Epidermal melanocyte (primary cell): ENCODE measurements at regions not wholly inside any gene's neighbourhood (a gene's known extent, or its start where the extent isn't known, plus 50 kb on each side); places are given as distances from the start of the nearest gene placed in this dataset.
"Not testable (repeated sequence)": the region's sequence is repeated elsewhere in the genome, so short reads cannot be mapped to it uniquely, and the experiment has no call there.

Experiments
- DNase-seq: peaks from one replicate; pipeline ENCODE4 v3.0.0; 2011; ENCODE audit warnings: low spot score; ENCODE audit not compliant: insufficient read length

GRCh38 chr1:95518310-95518709 lies 284.3 kb downstream of the RWDD3 start:
- DNase-seq = no peak

- no peak for DNase-seq
These were observed 286.4 kb downstream of the RWDD3 start for GRCh38 chr1:95520390-95520789.

DNA sequence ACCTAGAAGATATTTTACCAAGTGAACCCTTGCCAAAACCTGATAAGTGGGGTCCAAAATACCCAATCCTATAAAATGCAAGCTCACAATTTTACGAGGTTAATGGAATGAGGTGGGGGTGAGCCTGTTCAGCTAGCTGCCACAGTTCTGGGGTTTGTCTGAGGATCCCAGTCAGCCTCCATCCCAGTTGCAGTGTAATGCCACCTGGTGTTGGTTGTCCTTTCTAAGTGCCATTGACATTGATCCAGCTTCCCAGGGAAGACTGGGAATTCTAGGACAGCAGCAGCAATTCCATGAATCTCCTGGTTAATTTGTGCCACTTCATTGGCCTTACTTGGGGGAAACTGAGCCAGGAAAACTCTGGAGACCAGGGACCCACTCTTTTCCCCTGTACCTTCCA lies 298.3 kb downstream of the RWDD3 start:
- DNase-seq = no peak

DNA sequence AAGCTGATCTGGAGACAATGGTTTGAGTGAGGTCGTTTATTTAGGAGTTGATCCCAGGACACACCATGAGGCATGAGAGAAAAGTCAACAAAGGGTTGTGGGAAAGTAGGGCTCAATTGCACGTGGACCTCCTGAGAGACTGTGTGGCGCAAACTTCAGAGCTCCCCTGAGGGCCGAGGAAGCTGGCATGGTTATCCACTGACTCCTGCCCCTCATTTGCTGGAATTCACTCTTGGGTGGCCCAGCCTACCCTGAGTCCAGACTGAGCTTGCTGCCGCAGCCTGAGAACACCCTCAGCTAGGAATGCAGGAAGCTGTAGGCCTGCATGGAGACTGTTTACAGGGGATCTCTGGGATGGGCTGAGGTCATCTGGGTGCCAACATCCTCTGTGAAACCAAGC lies 301.0 kb downstream of the RWDD3 start:
- DNase-seq = no peak

DNA sequence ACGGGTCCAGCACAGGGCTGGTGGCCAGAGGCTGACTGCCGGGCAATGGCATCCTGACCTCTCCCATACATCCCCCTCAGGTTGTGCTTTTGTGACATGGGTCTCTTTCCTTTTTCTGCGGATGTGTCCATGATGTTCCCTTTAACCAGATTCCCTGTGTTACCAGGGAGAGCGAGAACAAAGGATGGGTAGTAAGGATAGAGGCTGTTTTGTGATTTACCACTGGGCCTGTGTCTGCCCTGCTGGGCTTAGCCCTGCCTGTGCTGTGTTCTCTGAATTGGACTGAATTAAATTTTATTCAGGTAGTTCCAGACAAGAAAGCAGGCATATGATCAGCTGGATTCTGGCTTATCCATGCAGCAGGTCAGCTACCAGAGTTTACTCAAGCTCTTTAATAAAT lies 301.6 kb downstream of the RWDD3 start:
- DNase-seq = no peak

- DNase-seq = no peak
These were observed 302.5 kb downstream of the RWDD3 start for GRCh38 chr1:95536501-95536900.

DNA sequence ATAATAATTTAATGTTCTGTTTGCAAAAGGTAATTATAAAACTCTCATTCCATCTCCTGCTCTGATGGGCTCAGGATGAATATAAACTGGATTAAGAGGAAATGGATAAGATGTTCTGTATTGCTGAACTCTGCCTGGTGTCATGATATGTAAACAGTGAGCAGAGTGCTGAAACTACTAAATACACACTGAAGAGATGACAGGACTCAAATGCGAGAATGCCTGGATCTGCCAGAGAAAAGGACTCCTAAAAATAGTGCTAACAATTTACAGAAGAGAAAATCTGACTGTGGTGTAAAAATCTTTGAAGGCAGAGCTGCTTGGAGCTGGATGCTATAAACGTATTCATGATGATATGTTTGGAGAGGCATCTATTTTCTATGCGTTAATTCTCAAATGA lies 303.2 kb downstream of the RWDD3 start:
- DNase-seq = no peak

DNA sequence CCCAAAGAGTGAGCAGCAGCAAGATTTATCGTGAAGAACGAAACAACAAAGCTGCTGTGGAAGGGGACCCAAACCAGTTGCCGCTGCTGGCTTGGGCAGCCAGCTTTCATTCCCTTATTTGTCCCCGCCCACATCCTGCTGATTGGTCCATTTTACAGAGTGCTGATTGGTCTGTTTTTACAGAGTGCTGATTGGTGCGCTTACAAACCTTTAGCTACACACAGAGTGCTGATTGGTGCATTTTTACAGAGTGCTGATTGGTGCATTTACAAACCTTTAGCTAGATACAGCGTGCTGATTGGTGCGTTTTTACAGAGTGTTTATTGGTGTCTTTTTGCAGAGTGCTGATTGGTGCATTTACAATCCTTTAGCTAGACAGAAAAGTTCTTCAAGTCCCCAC lies 304.2 kb downstream of the RWDD3 start:
- not testable (repeated sequence) for DNase-seq

GRCh38 chr1:95542936-95543335 lies 308.9 kb downstream of the RWDD3 start:
- no peak for DNase-seq

DNA sequence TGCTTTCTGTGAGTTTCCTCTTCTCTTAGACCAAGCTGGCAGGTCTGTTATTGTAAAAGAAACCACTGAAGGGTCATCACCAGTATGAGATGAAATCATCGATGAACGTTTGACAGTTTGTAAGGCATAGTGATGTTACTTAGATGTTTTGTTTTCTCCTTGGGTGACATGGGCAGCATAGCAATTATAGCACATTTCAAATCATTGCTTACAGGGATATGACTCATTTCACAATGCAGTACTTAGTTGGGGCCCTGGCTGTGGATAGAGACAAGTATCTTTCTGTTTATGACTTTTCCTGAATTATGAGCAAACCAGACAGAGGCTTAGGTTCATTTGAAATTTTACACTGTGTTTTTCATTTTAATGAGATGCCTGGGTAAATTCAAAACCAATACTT lies 313.0 kb downstream of the RWDD3 start:
- no peak for DNase-seq

DNA sequence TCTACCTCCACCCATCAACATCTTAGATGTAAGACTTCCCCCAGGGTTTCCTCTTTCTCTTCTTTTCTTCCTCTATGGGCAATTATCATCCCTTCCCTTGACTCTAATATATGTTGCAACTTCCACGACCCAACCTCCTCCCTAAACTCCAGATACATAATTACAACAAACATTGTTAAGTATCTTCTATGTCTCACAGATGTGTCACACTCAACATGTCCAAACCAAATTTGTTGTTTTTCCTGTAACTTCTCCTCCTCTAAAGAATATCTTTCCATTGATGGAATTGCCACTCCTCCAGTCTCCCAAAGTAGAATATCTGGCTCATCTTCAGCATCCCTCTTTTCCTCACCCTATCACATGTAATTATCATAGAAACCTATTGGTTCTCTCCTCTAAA lies 314.2 kb downstream of the RWDD3 start:
- DNase-seq = no peak

- DNase-seq = no peak
These were observed 317.2 kb downstream of the RWDD3 start for GRCh38 chr1:95551201-95551600.

- DNase-seq = no peak
These were observed 319.6 kb downstream of the RWDD3 start for GRCh38 chr1:95553595-95553994.

- DNase-seq = no peak
These were observed 320.4 kb downstream of the RWDD3 start for GRCh38 chr1:95554408-95554807.

GRCh38 chr1:95558791-95559190 lies 324.8 kb downstream of the RWDD3 start:
- no peak for DNase-seq

GRCh38 chr1:95561346-95561745 lies 327.3 kb downstream of the RWDD3 start:
- DNase-seq = no peak

GRCh38 chr1:95562230-95562629 lies 328.2 kb downstream of the RWDD3 start:
- no peak for DNase-seq

DNA sequence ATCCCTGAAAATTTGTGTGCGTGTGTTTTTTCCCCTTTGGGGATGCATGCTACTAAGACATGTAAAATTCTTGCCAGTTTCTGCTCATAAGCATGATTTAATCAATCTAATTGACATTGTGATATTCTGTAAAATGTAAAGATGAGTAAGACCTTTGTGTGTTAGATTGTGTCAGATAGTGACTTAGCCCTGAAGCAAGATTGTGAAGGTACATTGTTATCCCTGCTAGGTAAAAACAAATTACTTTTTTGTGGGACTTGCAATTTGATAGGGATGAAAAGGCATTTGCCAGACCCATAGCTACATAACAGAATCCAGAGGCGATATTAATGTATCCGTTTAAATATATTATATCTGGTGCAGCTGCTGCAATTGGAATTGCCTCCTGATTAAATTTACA lies 338.0 kb downstream of the RWDD3 start:
- DNase-seq = no peak

DNA sequence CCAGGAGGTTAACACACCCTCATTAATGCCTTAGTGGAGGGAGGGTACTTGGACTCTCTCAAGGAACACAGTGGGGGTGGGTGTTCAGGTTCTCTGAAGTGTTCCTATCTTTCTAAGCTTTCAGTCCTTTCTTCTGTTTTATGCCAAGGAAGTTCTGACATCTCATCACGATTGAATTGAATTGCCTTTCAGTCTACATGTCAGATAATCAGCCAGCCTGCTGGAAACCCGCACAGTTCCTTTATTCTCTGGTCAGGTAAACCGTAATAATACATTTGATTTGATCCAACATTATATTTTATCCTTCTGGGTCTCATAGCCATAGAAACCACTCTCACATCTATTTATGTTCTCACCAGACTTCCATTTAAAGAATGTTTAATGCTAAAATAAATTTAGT lies 339.0 kb downstream of the RWDD3 start:
- DNase-seq = no peak

DNA sequence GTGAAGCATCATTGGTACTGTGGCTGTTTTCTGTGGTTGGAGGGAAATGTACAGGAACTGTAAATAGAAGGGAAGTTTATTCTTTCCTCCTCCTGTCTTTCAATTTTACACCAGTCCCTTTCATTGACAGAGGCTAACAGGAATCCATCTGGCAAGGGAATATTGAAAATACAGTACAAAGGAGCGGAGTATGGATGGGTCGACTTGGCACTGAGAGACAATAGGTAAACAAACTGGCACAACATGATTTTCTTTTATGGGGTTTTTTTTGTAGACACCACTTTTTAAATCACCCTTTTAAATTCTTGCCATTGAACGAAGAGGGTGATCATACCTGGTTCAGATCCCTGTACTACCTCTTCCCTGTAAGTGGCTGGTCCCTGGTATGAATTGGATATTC lies 341.3 kb downstream of the RWDD3 start:
- DNase-seq = no peak

DNA sequence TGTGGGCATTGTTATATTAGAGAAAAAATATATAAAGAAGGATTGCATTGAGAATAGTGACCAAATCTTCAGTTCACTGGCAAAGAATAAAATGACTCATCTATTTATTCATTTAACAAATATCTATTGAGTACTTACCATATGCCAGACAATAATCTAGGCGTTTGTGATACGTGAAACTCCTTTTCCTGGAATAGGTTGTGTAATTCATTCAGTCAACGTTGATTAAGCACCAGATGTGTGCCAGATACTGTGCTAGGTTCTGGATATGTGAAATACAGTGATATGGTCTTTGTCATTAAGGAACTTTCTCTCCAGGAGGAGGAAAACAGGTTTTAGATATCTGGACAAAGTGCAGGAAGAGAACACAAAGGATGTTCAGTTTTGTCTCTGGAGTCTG lies 344.5 kb downstream of the RWDD3 start:
- DNase-seq = no peak

DNA sequence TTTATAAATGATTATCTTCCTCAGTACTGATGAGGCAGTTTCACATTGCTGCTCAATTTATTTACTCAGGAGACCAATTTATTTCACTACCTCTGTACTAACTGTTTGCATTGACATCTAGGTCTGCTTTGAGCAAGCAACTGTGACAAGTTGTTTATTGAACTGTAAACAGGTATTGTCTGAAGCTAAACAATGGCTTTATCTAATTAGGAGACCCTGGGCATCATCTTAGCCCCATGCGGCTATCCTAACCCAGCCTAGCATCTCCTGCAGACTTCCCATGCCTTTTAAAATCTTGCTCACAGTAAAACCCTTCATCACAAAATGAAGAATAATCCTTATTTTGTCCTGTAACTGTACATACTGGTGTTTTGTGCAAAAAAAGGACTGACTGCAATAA lies 348.2 kb downstream of the RWDD3 start:
- DNase-seq = no peak

- no peak for DNase-seq
These were observed 348.7 kb downstream of the RWDD3 start for GRCh38 chr1:95582746-95583145.

DNA sequence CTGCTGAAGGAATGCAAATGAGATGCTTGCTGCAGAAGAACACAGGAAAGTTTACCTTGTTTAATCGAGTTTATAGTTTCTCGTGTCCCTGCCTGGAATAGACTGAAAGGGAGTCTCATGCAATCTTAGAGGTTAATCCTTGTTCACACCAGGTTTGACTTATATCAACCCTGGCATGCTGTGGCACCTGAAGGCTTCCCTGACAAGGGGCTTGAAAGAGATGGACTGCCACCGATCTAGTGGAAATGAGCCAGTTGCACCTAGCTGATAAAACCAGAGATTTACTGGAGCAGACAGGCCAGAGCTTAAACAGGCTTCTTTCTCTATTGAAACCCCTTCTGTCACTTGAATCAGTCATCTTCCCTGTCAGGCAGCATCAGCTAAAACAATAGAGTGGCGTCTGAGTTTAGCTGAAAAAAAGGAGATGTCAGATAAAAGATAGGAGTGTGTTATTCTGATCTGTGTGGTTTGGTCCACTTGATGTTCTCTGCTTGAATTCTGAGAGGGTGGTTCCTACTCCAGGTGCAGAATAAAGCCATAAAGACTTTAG lies 349.7 kb downstream of the RWDD3 start:
- no peak for DNase-seq
